Muscle layer of colon (tissue), 2 donors: ENCODE measurements at regions not wholly inside any gene's neighbourhood (a gene's known extent, or its start where the extent isn't known, plus 50 kb on each side); places are given as distances from the start of the nearest gene placed in this dataset.

Experiments
- H3K27ac ChIP-seq: one replicate; pipeline ENCODE4 v1.7.0; 2013; ENCODE audit warnings: low read depth, mild to moderate bottlenecking, low read length, moderate library complexity
- H3K27me3 ChIP-seq, 2 donors: one replicate each; pipeline ENCODE4 v1.7.0; 2013; ENCODE audit warnings: low read length in 2 of 2, mild to moderate bottlenecking in 2 of 2; ENCODE audit not compliant: insufficient read depth in 2 of 2, control insufficient read depth in 1 of 2
- H3K36me3 ChIP-seq: one replicate; pipeline ENCODE4 v1.7.0; 2013; ENCODE audit warnings: mild to moderate bottlenecking, low read length; ENCODE audit not compliant: insufficient read depth
- H3K4me1 ChIP-seq: one replicate; pipeline ENCODE4 v1.7.0; 2013; ENCODE audit warnings: mild to moderate bottlenecking, low read length; ENCODE audit not compliant: insufficient read depth
- H3K4me3 ChIP-seq, 2 donors: one replicate each; pipeline ENCODE4 v1.7.0; 2013; ENCODE audit warnings: low read length in 2 of 2, low read depth in 1 of 2, mild to moderate bottlenecking in 1 of 2, moderate library complexity in 1 of 2
- H3K9ac ChIP-seq: one replicate; pipeline ENCODE4 v1.7.0; 2013; ENCODE audit warnings: low read length
- H3K9me3 ChIP-seq: one replicate; pipeline ENCODE4 v1.7.0; 2013; ENCODE audit warnings: mild to moderate bottlenecking, low read length
- donor health status: abdominal sarcoma.
- donor health status: Adenocarcinoma of cecum.

DNA sequence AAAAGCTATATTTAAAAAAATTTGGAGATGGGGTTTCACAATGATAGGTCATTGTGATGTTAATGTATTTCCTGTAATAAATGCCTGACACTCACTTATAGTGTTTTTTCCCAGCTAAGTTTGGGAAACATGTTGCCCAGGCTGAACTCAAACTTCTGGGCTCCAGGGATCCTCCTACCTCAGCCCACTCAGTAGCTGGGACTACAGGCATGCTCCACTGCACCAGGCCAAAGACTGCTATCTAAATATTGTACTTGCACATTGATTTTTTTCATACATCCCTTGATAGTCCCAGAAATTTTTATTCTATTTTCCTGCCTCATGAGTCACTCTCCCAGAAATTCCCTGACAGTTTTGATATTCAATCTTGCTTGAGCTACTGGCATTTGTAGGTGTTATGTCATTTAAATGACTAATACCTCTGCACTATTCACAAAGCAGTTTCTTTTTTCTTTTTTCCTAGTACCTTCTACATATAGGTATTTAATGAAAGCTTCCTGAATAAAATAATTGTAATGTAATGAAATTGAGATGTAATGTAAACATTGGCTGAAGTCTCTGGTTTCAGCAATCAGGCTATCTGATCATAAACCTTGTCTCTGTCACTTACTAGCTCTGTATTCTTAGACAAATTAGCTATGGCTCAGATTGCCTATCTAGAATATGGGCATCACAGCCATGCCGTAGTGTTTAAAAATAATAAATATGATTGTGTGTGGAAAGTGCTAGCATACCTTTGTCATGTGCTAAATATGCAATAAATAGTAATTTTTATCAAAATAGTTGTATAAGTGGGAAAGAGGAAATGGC lies 1973.0 kb upstream of the AGA start:
- Histone ChIP-seq H3K4me1 (no peaks in the 10 kb centered on the region), H3K9ac (no peak overlapping the region), H3K36me3 (no peaks in the 10 kb centered on the region), H3K27me3 (no peaks in the 10 kb centered on the region), H3K27ac (no peak overlapping the region), H3K9me3 (no peaks in the 10 kb centered on the region), H3K4me3 (no peak overlapping the region)

DNA sequence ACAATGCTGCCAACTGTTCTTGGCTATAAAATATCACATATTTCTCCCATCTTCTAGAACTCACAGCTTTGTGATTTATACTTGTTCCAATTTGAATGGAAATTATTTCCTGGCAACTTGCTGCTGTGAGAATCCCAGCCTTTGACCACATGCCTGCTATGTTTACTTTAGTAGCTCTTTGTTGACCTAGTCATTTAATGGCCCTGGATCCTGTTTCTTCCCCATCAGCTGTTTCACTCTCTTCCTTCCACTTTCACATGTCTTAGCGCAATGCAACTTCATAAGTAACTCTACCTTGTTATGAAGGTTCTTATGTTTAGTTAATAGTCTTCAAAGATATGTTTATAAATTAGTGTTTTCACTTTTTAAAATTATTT lies 1973.6 kb upstream of the AGA start:
- Histone ChIP-seq H3K27me3 (no peaks in the 10 kb centered on the region), H3K27ac (no peak overlapping the region), H3K4me1 (no peaks in the 10 kb centered on the region), H3K36me3 (no peaks in the 10 kb centered on the region), H3K9ac (no peak overlapping the region), H3K9me3 (no peaks in the 10 kb centered on the region), H3K4me3 (no peak overlapping the region)

DNA sequence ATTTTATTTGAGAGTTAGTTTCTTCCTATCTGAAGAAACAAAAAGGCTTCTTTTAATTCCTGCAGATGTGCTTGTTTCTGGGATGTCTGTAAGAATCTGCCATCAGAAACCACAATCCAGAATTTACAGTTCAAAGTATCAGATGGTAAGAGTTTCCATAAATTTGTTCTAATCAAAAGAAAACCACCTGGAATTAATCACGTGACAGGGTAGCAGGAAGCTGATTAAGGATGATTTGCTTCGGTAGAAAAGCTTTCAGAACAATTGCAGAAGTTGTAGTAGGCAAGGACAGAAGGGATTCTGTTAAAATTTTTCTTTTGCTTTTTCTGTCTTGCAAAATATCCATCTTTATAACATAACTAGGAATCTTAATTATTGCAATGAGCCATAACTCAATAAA lies 1975.1 kb upstream of the AGA start:
- H3K36me3 ChIP-seq = no peaks in the 10 kb centered on the region
- H3K9ac ChIP-seq = no peak overlapping the region
- H3K27me3 ChIP-seq = no peaks in the 10 kb centered on the region
- no peaks in the 10 kb centered on the region for H3K4me1 ChIP-seq
- no peak overlapping the region for H3K4me3 ChIP-seq
- no peaks in the 10 kb centered on the region for H3K9me3 ChIP-seq
- H3K27ac ChIP-seq = no peak overlapping the region

DNA sequence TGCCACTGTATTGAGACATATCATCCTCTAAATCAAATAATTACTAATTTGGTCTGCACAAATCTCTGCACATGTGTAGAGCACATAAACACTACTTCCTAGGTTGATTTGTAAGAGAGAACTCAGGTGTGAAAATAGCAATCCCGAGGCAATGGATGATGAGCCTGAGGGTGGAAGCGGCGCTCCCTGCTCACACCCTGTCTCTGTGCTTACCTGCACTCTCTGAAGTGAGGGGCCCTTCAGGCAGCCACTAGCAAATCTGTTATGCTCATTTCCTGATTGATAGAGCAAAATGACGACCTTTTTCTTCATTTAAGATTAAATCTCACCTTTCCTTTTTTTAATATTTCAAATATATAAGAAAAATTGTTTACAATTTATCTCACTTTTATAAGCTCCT lies 1995.7 kb upstream of the AGA start:
- Histone ChIP-seq H3K4me1 (no peaks in the 10 kb centered on the region), H3K36me3 (no peaks in the 10 kb centered on the region), H3K4me3 (no peak overlapping the region), H3K9me3 (no peaks in the 10 kb centered on the region), H3K9ac (no peak overlapping the region), H3K27ac (no peak overlapping the region), H3K27me3 (no peaks in the 10 kb centered on the region)

GRCh38 chr4:179441596-179441995 lies 1999.4 kb upstream of the AGA start:
- H3K27ac ChIP-seq = no peak overlapping the region

GRCh38 chr4:179447308-179447707 lies 2005.1 kb upstream of the AGA start:
- H3K36me3 ChIP-seq = no peaks in the 10 kb centered on the region
- no peak overlapping the region for H3K27ac ChIP-seq
- no peak overlapping the region for H3K4me3 ChIP-seq
- no peaks in the 10 kb centered on the region for H3K9me3 ChIP-seq
- no peaks in the 10 kb centered on the region for H3K27me3 ChIP-seq
- no peaks in the 10 kb centered on the region for H3K4me1 ChIP-seq
- no peak overlapping the region for H3K9ac ChIP-seq

More at GRCh38 chr4:179441596-179441995, 1999.4 kb upstream of the AGA start:
- Histone ChIP-seq H3K9me3 (no peaks in the 10 kb centered on the region), H3K9ac (no peak overlapping the region), H3K27me3 (no peaks in the 10 kb centered on the region), H3K36me3 (no peaks in the 10 kb centered on the region), H3K4me3 (no peak overlapping the region), H3K4me1 (no peaks in the 10 kb centered on the region)

DNA sequence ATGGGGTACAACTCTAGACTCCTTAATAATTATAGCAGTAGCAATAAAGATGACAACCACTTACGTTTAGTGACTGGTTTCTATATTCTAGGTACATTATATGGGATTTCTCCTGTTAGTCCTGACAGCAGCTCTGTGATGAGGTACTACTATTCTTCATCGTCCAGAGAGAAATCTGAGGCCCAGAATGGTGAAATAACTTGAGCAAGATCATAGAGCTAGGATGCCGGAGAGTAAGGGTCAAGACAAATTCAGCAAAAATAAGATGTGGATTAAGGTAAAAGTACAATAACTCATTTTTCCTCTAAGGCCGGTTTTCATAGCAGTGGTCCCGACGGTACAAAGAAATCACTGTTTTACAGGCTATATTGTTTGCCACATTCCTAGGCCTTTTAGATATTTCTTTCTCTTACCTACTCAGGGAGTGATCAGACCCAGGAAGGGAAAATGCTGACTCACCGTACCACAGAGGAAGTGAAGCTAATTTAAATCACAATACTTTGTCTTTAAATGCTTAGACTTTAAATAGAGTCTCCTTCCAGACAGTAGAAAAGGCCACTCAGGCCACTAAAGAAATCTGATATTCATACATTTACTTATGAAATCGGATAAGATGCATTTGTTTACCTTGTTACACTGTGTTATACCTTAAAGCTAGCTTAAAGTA lies 2023.0 kb upstream of the AGA start:
- no peak overlapping the region for H3K9ac ChIP-seq
- H3K4me1 ChIP-seq = no peaks in the 10 kb centered on the region
- no peaks in the 10 kb centered on the region for H3K27me3 ChIP-seq
- H3K9me3 ChIP-seq = no peaks in the 10 kb centered on the region
- H3K36me3 ChIP-seq = no peaks in the 10 kb centered on the region
- no peak overlapping the region for H3K4me3 ChIP-seq
- no peak overlapping the region for H3K27ac ChIP-seq

DNA sequence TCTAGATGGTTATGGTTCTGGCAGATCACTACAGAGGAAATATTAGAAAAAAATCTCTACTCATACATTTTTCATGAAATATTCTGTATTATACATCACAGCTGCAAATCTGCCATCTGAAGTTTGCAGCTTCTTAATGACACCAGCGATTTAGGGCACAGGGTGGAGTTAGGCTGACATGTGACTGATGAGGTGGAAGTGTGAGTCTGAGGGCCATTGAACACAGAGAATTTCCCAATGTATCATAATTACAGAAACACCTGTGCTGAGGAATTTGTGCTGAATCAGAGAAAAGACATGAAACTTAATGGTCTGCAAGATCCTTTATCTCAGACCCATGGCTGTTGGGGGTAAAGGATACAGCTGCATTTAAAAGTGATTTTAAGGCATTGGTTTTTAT lies 2025.6 kb upstream of the AGA start:
- Histone ChIP-seq H3K27ac (no peak overlapping the region), H3K36me3 (no peaks in the 10 kb centered on the region), H3K4me1 (no peaks in the 10 kb centered on the region), H3K4me3 (no peak overlapping the region), H3K9ac (no peak overlapping the region), H3K9me3 (no peaks in the 10 kb centered on the region), H3K27me3 (no peaks in the 10 kb centered on the region)

- Histone ChIP-seq H3K27me3 (no peaks in the 10 kb centered on the region), H3K4me1 (no peaks in the 10 kb centered on the region), H3K9ac (no peak overlapping the region), H3K27ac (no peak overlapping the region), H3K4me3 (no peak overlapping the region), H3K36me3 (no peaks in the 10 kb centered on the region), H3K9me3 (no peaks in the 10 kb centered on the region)
Observed at GRCh38 chr4:179472164-179472563, 2029.9 kb upstream of the AGA start.

DNA sequence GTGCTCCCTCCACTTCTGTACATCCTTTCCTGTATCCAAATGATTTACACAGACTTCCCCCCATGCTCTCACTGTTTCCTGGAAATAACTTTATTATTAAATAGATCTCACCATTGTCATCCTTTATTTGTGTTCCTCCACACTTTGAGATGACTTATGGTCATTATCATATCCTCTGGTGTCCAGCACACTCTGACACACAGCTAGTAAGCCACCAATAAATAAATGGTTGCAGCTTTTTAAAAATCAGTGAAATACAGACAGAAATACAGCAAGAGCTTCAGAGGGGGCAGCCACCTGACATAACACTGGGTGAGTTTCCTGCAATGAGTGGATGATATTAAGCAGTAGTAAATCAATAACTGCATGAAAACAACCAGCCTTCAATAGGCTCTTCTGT lies 2036.4 kb upstream of the AGA start:
- Histone ChIP-seq H3K9ac (no peak overlapping the region), H3K9me3 (no peaks in the 10 kb centered on the region), H3K27me3 (no peaks in the 10 kb centered on the region), H3K27ac (no peak overlapping the region), H3K36me3 (no peaks in the 10 kb centered on the region), H3K4me1 (no peaks in the 10 kb centered on the region), H3K4me3 (no peak overlapping the region)

- H3K4me1 ChIP-seq = no peaks in the 10 kb centered on the region
- no peak overlapping the region for H3K4me3 ChIP-seq
- no peak overlapping the region for H3K27ac ChIP-seq
- H3K36me3 ChIP-seq = no peaks in the 10 kb centered on the region
- H3K9ac ChIP-seq = no peak overlapping the region
- H3K27me3 ChIP-seq = no peaks in the 10 kb centered on the region
- H3K9me3 ChIP-seq = no peaks in the 10 kb centered on the region
Observed at GRCh38 chr4:179485781-179486180, 2043.5 kb upstream of the AGA start.
